ENCODE measurements at regions not wholly inside any gene's neighbourhood (a gene's known extent, or its start where the extent isn't known, plus 50 kb on each side); places are given as distances from the start of the nearest gene placed in this dataset.

GRCh38 chr1:5660141-5660935 lies 331.9 kb downstream of the NPHP4 start:
- H3K27ac ChIP-seq = no peak overlapping the region
- H3K4me1 ChIP-seq = no peaks in the 10 kb centered on the region
- no peak overlapping the region for H3K4me3 ChIP-seq
- H3K36me3 ChIP-seq = no peaks in the 10 kb centered on the region
- intact Hi-C loops (cut with DNase I) = no loop called here
- H3K9me3 ChIP-seq = no peaks in the 10 kb centered on the region
- DNase-seq (ENCODE audit: low spot score in 2 of 2) = no peak
- TF ChIP-seq CTCF (IDR thresholded peaks at IDR 0.05) = no peak
- no peaks in the 10 kb centered on the region for H3K27me3 ChIP-seq

- intact Hi-C loops (cut with DNase I) = no loop called here
- no peak overlapping the region for H3K27ac ChIP-seq
- no peak for DNase-seq (ENCODE audit: low spot score in 2 of 2)
Measured at GRCh38 chr1:5659606-5660005, 332.6 kb downstream of the NPHP4 start.

GRCh38 chr1:5658340-5659316 lies 333.6 kb downstream of the NPHP4 start:
- intact Hi-C loops (cut with DNase I) = no loop called here
- Histone ChIP-seq H3K9me3 (no peaks in the 10 kb centered on the region), H3K36me3 (no peaks in the 10 kb centered on the region), H3K27ac (no peak overlapping the region), H3K27me3 (no peaks in the 10 kb centered on the region), H3K4me3 (no peak overlapping the region), H3K4me1 (no peaks in the 10 kb centered on the region)
- TF ChIP-seq CTCF (IDR thresholded peaks at IDR 0.05) = no peak
- DNase-seq (ENCODE audit: low spot score in 2 of 2) = no peak

More at GRCh38 chr1:5659606-5660005, 332.6 kb downstream of the NPHP4 start:
- no peaks in the 10 kb centered on the region for H3K9me3 ChIP-seq
- no peaks in the 10 kb centered on the region for H3K36me3 ChIP-seq
- no peaks in the 10 kb centered on the region for H3K27me3 ChIP-seq
- no peaks in the 10 kb centered on the region for H3K4me1 ChIP-seq
- no peak overlapping the region for H3K4me3 ChIP-seq
- TF ChIP-seq CTCF (IDR thresholded peaks at IDR 0.05) = no peak

GRCh38 chr1:5651964-5652821 lies 340.0 kb downstream of the NPHP4 start:
- no peak overlapping the region for H3K4me3 ChIP-seq
- no peaks in the 10 kb centered on the region for H3K9me3 ChIP-seq
- no peak for DNase-seq (ENCODE audit: low spot score in 2 of 2)
- no peak for TF ChIP-seq CTCF (IDR thresholded peaks at IDR 0.05)
- intact Hi-C loops (cut with DNase I) = no loop called here
- no peaks in the 10 kb centered on the region for H3K36me3 ChIP-seq
- no peaks in the 10 kb centered on the region for H3K27me3 ChIP-seq
- H3K27ac ChIP-seq = no peak overlapping the region
- no peaks in the 10 kb centered on the region for H3K4me1 ChIP-seq

GRCh38 chr1:5651473-5651872 lies 340.8 kb downstream of the NPHP4 start:
- Histone ChIP-seq H3K4me1 (no peaks in the 10 kb centered on the region), H3K27me3 (no peaks in the 10 kb centered on the region), H3K36me3 (no peaks in the 10 kb centered on the region), H3K27ac (no peak overlapping the region), H3K9me3 (no peaks in the 10 kb centered on the region), H3K4me3 (no peak overlapping the region)
- intact Hi-C loops (cut with DNase I) = no loop called here
- no peak for TF ChIP-seq CTCF (IDR thresholded peaks at IDR 0.05)
- no peak for DNase-seq (ENCODE audit: low spot score in 2 of 2)
